GM12878 (cell line): ENCODE measurements at regions not wholly inside any gene's neighbourhood (a gene's known extent, or its start where the extent isn't known, plus 50 kb on each side); places are given as distances from the start of the nearest gene placed in this dataset.

Source experiments
- CBX3 ChIP-seq: fragments of 200-600 bp; sonication (generic); IDR thresholded peaks from 2 replicates; pipeline ENCODE4 v1.6.1; 2016; ENCODE audit warnings: low read depth, borderline replicate concordance
- EP300 ChIP-seq, 2 experiments: fragments of 150-350 bp in 1 of 2; IDR thresholded peaks; 2 replicates each; pipeline ENCODE4 v1.6.1; 2011 to 2012; ENCODE audit warnings: low read depth in 2 of 2, low read length in 2 of 2, borderline replicate concordance in 1 of 2, improper control_type of control experiment in 1 of 2, inconsistent platforms in 1 of 2; ENCODE audit not compliant: control insufficient read depth in 1 of 2
- ETV6 ChIP-seq, 2 experiments: fragments of 450-650 bp in 1 of 2; IDR thresholded peaks in 1 of 2; conservative IDR thresholded peaks in 1 of 2; 2 replicates each; pipeline ENCODE4 v1.6.1; 2014; ENCODE audit warnings: antibody characterized with exemption in 1 of 2, borderline replicate concordance in 1 of 2, low read depth in 1 of 2, mild to moderate bottlenecking in 1 of 2, moderate library complexity in 1 of 2
- HDGF ChIP-seq: fragments of 450-650 bp; IDR thresholded peaks from 2 replicates; pipeline ENCODE4 v1.6.1; 2016; ENCODE audit warnings: antibody characterized with exemption
- IKZF2 ChIP-seq, 2 experiments: fragments of 450-650 bp; IDR thresholded peaks; 2 replicates each; pipeline ENCODE4 v1.6.1; 2017; ENCODE audit warnings: mild to moderate bottlenecking in 2 of 2, moderate library complexity in 2 of 2
- MAX ChIP-seq: IDR thresholded peaks from 2 replicates; pipeline ENCODE4 v1.6.1; 2012; ENCODE audit warnings: low read depth, low read length, improper control_type of control experiment
- MTA2 ChIP-seq: fragments of 450-650 bp; IDR thresholded peaks from 2 replicates; pipeline ENCODE4 v1.6.1; 2016; ENCODE audit warnings: low read depth, mild to moderate bottlenecking, moderate library complexity
- NBN ChIP-seq: fragments of 450-650 bp; IDR thresholded peaks from 2 replicates; pipeline ENCODE4 v1.6.1; 2016
- RCOR1 ChIP-seq: conservative IDR thresholded peaks from 2 replicates; pipeline ENCODE4 v1.6.1; 2012; ENCODE audit warnings: low read depth, low read length, improper control_type of control experiment
- SMAD5 ChIP-seq: IDR thresholded peaks from 2 replicates; pipeline ENCODE4 v1.6.1; 2016; ENCODE audit warnings: antibody characterized with exemption, low read depth
- ZNF592 ChIP-seq: fragments of 450-650 bp; IDR thresholded peaks from 2 replicates; pipeline ENCODE4 v1.6.1; 2017; ENCODE audit warnings: mild to moderate bottlenecking, moderate library complexity

GRCh38 chr18:71250191-71250590 lies 961.3 kb downstream of the SOCS6 start (continued):
- TF ChIP-seq ZNF592 (no peak), EP300 (IDR thresholded peaks at IDR 0.05; ENCODE audit: borderline replicate concordance in 1 of 2, control insufficient read depth in 1 of 2, low read depth in 2 of 2, low read length in 2 of 2) (no peak), CBX3 (no peak), RCOR1 (no peak), ETV6 (conservative IDR thresholded peaks at IDR 0.05 in 1 of 2, IDR thresholded peaks at IDR 0.05 in 1 of 2; ENCODE audit: borderline replicate concordance in 1 of 2, low read depth in 1 of 2) (no peak), MTA2 (no peak), MAX (no peak), SMAD5 (no peak), NBN (no peak), HDGF (no peak), IKZF2 (IDR thresholded peaks at IDR 0.05) (no peak)
